Endothelial cell of umbilical vein (primary cell): ENCODE measurements at regions not wholly inside any gene's neighbourhood (a gene's known extent, or its start where the extent isn't known, plus 50 kb on each side); places are given as distances from the start of the nearest gene placed in this dataset.

Experiments
- BruUV-seq: library from RNA; stranded (reverse); fragments of 400-500 nt; replicated peaks from 2 replicates; lab custom pipeline; 2021; lab: Mats Ljungman, UMichigan
- CTCF ChIA-PET: fragments of 300-600, 350-600 bp; sonication (Branson Sonifier 250); formaldehyde crosslinking; loops from one replicate; lab custom pipeline; 2021; ENCODE audit warnings: antibody characterized with exemption, inconsistent platforms; lab: Charles Lee
- POLR2A ChIA-PET: fragments of 300-600, 350-600 bp; sonication (Branson Sonifier 250); formaldehyde crosslinking; loops from one replicate; lab custom pipeline; 2021; ENCODE audit warnings: antibody characterized with exemption, inconsistent platforms; lab: Charles Lee
- DNase-seq: peaks from one replicate; pipeline ENCODE4 v3.0.0-alpha.2; 2011; ENCODE audit warnings: low read depth, low spot score
- FAIRE-seq: peaks from 2 replicates; lab custom pipeline; 2011; peaks lifted over from hg19 to GRCh38; lab: Jason Lieb, UNC
- H2AFZ ChIP-seq: 2 replicates; pipeline ENCODE4 v1.6.0; 2012; ENCODE audit warnings: low read depth, low read length, control low read depth, inconsistent platforms
- H3K27ac ChIP-seq: 2 replicates; pipeline ENCODE4 v1.5.1; 2011; ENCODE audit warnings: low read depth, mild to moderate bottlenecking, control low read depth, low read length, moderate library complexity; ENCODE audit not compliant: insufficient read depth
- H3K27me3 ChIP-seq, 2 experiments: 2 replicates each; pipeline versions ENCODE4 v1.6.0 to v1.6.1; 2011; ENCODE audit warnings: low read length in 2 of 2, mixed read lengths in 1 of 2; ENCODE audit not compliant: control insufficient read depth in 2 of 2, insufficient read depth in 2 of 2
- H3K36me3 ChIP-seq, 2 experiments: 2 replicates in 1 of 2; 3 replicates in 1 of 2; pipeline ENCODE4 v1.5.1; 2011; ENCODE audit warnings: low read length in 2 of 2, mild to moderate bottlenecking in 1 of 2, moderate library complexity in 1 of 2; ENCODE audit not compliant: control insufficient read depth in 2 of 2, insufficient read depth in 2 of 2; ENCODE audit errors: extremely low read depth in 1 of 2
- H3K4me1 ChIP-seq: 3 replicates; pipeline ENCODE4 v1.5.1; 2011; ENCODE audit warnings: mild to moderate bottlenecking, low read length; ENCODE audit not compliant: control insufficient read depth, insufficient read depth; ENCODE audit errors: extremely low read depth
- H3K4me2 ChIP-seq: 2 replicates; pipeline ENCODE4 v1.6.1; 2011; ENCODE audit warnings: low read length, control low read depth, mixed read lengths; ENCODE audit not compliant: insufficient read depth
- H3K4me3 ChIP-seq, 3 experiments: fragments of 200-600 bp in 1 of 3; sonication (generic), shearing (Covaris generic) in 1 of 3; replicated peaks in 1 of 3; 2 replicates each; pipeline ENCODE4 v1.5.1; 2011 to 2016; ENCODE audit warnings: control low read depth in 3 of 3, low read length in 3 of 3, mild to moderate bottlenecking in 2 of 3, inconsistent platforms in 1 of 3, low read depth in 1 of 3, moderate library complexity in 1 of 3; ENCODE audit not compliant: insufficient read depth in 1 of 3
- H3K79me2 ChIP-seq: 2 replicates; pipeline ENCODE4 v1.6.0; 2012; ENCODE audit warnings: low read length, inconsistent platforms; ENCODE audit not compliant: control insufficient read depth, insufficient read depth
- H3K9ac ChIP-seq: replicated peaks from 2 replicates; pipeline ENCODE3; 2011; ENCODE audit warnings: low read length, control low read depth; ENCODE audit not compliant: insufficient read depth; ENCODE audit errors: extremely low read depth
- H3K9me1 ChIP-seq: replicated peaks from 3 replicates; pipeline ENCODE4 v1.6.0; 2011; ENCODE audit warnings: mild to moderate bottlenecking, low read length; ENCODE audit not compliant: control insufficient read depth, insufficient read depth; ENCODE audit errors: extremely low read depth
- H3K9me3 ChIP-seq: replicated peaks from 2 replicates; pipeline ENCODE4 v1.5.1; 2012; ENCODE audit warnings: low read length, inconsistent platforms; ENCODE audit not compliant: control insufficient read depth, insufficient read depth
- H4K20me1 ChIP-seq: replicated peaks from 2 replicates; pipeline ENCODE3; 2011; ENCODE audit warnings: mild to moderate bottlenecking, low read length; ENCODE audit not compliant: control insufficient read depth, insufficient read depth; ENCODE audit errors: extremely low read depth
- CTCF ChIP-seq, 2 donors: IDR thresholded peaks; 1 replicate in 1 of 2; 2 replicates in 1 of 2; pipeline ENCODE4 v1.5.1; 2011; ENCODE audit warnings: low read length in 2 of 2, mild to moderate bottlenecking in 2 of 2, moderate library complexity in 2 of 2, control low read depth in 1 of 2, inconsistent platforms in 1 of 2, low read depth in 1 of 2; ENCODE audit not compliant: insufficient read depth in 1 of 2; ENCODE audit errors: extremely low read depth in 1 of 2
- EZH2 ChIP-seq: IDR thresholded peaks from 2 replicates; pipeline ENCODE4 v1.6.1; 2012; ENCODE audit warnings: borderline replicate concordance, low read depth, mild to moderate bottlenecking, moderate library complexity, low read length, inconsistent platforms; ENCODE audit not compliant: severe bottlenecking
- FOS ChIP-seq: IDR thresholded peaks from 2 replicates; pipeline ENCODE4 v1.6.1; 2011; ENCODE audit warnings: mild to moderate bottlenecking, low read length, moderate library complexity, borderline replicate concordance; ENCODE audit not compliant: insufficient read depth
- GATA2 ChIP-seq: IDR thresholded peaks from 2 replicates; pipeline ENCODE4 v1.7.0; 2011; ENCODE audit warnings: low read depth, mild to moderate bottlenecking, moderate library complexity, mixed read lengths, low read length; ENCODE audit not compliant: insufficient read length, insufficient read depth
- JUN ChIP-seq: IDR thresholded peaks from 2 replicates; pipeline ENCODE4 v1.6.1; 2011; ENCODE audit warnings: borderline replicate concordance, low read depth; ENCODE audit not compliant: insufficient read length, insufficient read depth
- MAX ChIP-seq: IDR thresholded peaks from 2 replicates; pipeline ENCODE4 v1.6.1; 2011; ENCODE audit not compliant: insufficient read depth, insufficient read length
- MYC ChIP-seq: IDR thresholded peaks from one replicate; pipeline ENCODE4 v1.6.1; 2011; ENCODE audit warnings: mild to moderate bottlenecking, low read depth, low read length
- POLR2A ChIP-seq: IDR thresholded peaks from 2 replicates; pipeline ENCODE4 v1.6.1; 2012; ENCODE audit warnings: low read depth, mild to moderate bottlenecking, control low read depth, low read length
- POLR2AphosphoS5 ChIP-seq: IDR thresholded peaks from 2 replicates; pipeline ENCODE4 v1.6.1; 2012; ENCODE audit warnings: low read depth, mild to moderate bottlenecking, control low read depth, low read length, moderate library complexity; ENCODE audit not compliant: insufficient read depth
- dilution Hi-C: fragments of 300-500 bp; cut with MboI; formaldehyde crosslinking; loops from one replicate; pipeline ENCODE4 v1.15.0; 2019; ENCODE audit warnings: low sequenced_read_pairs; ENCODE audit not compliant: extremely low pct_ligation_motif_present
- intact Hi-C: fragments of 100-400 bp; cut with micrococcal nuclease; formaldehyde crosslinking; loops from one replicate; pipeline ENCODE4 v1.10.0; 2022

- no peak for FAIRE-seq
- Histone ChIP-seq H3K4me1 (peaks cover 1% of the 10 kb centered on the region), H3K27me3 (peaks cover 13 to 20% of the 10 kb centered on the region in 2 experiments), H3K4me2 (no peak overlapping the region), H3K9me1 (no peaks in the 10 kb centered on the region), H3K9ac (no peak overlapping the region), H4K20me1 (no peaks in the 10 kb centered on the region), H3K4me3 (no peak overlapping the region), H2AFZ (no peak overlapping the region), H3K27ac (no peak overlapping the region), H3K9me3 (no peaks in the 10 kb centered on the region), H3K79me2 (no peaks in the 10 kb centered on the region), H3K36me3 (no peaks in the 10 kb centered on the region)
- no peak for TF ChIP-seq MYC
- intact Hi-C loops (no loop called here), dilution Hi-C loops (no loop called here)
- DNase-seq = no peak
- POLR2A ChIA-PET = no interaction called here
- BruUV-seq = no TSS peak
- CTCF ChIA-PET = interaction anchor here (1.3 kb wide), 1 partner anchor 18 kb away, joined by 3 read pairs; no protein-coding TSS in a partner anchor
These were observed 317.2 kb downstream of the C16orf95 start for GRCh38 chr16:87000001-87000400.

- Histone ChIP-seq H3K9me1 (no peaks in the 10 kb centered on the region), H3K27me3 (peaks cover 15 to 20% of the 10 kb centered on the region in 2 experiments), H3K4me1 (no peaks in the 10 kb centered on the region), H4K20me1 (no peaks in the 10 kb centered on the region), H3K9me3 (no peaks in the 10 kb centered on the region), H3K79me2 (no peaks in the 10 kb centered on the region), H3K27ac (no peak overlapping the region), H3K9ac (no peak overlapping the region), H3K36me3 (no peaks in the 10 kb centered on the region), H3K4me2 (no peak overlapping the region), H3K4me3 (no peak overlapping the region), H2AFZ (no peak overlapping the region)
- dilution Hi-C loops = no loop called here
- DNase-seq (no peak), FAIRE-seq (no peak)
- TF ChIP-seq MYC (no peak), CTCF (IDR thresholded peaks at IDR 0.05; ENCODE audit: extremely low read depth in 1 of 2, insufficient read depth in 1 of 2, low read depth in 1 of 2, low read length in 2 of 2) (no peak), EZH2 (no peak), MAX (no peak), GATA2 (no peak), POLR2AphosphoS5 (no peak), POLR2A (no peak), FOS (no peak), JUN (no peak)
- intact Hi-C loops = no loop called here
- CTCF ChIA-PET = interaction anchor here (1.0 kb wide), 2 partner anchors 8 to 14 kb away, joined by 4 to 6 read pairs; no protein-coding TSS in a partner anchor
- no TSS peak for BruUV-seq
- POLR2A ChIA-PET = no interaction called here
These were observed 314.3 kb downstream of the C16orf95 start for GRCh38 chr16:87002717-87003413.
